ENCODE measurements at regions not wholly inside any gene's neighbourhood (a gene's known extent, or its start where the extent isn't known, plus 50 kb on each side); places are given as distances from the start of the nearest gene placed in this dataset.

GRCh38 chr17:14746822-14747602, 446.1 kb downstream of the HS3ST3B1 start:
- no peak for TF ChIP-seq MAX (IDR thresholded peaks at IDR 0.05)
- no peak for TF ChIP-seq YY1 (IDR thresholded peaks at IDR 0.05; ENCODE audit: low read depth)
- no peak for TF ChIP-seq REST (IDR thresholded peaks at IDR 0.05; ENCODE audit: low read depth)
- TF ChIP-seq EP300 (IDR thresholded peaks at IDR 0.05; ENCODE audit: borderline replicate concordance), result no peak
- no peak for TF ChIP-seq TAF1 (IDR thresholded peaks at IDR 0.05; ENCODE audit: low read depth)

Data from Ishikawa (cell line).